Anterior cingulate cortex (tissue), 58 donors: ENCODE measurements at regions not wholly inside any gene's neighbourhood (a gene's known extent, or its start where the extent isn't known, plus 50 kb on each side); places are given as distances from the start of the nearest gene placed in this dataset.
"Not testable (repeated sequence)": the region's sequence is repeated elsewhere in the genome, so short reads cannot be mapped to it uniquely, and the experiment has no call there.

ENCODE experiments used
- DNase-seq, 58 donors: peaks; one replicate each; lab custom pipeline; 2025; lab: John Stamatoyannopoulos, UW

GRCh38 chr6:145562771-145563615 is 172.3 kb downstream of the EPM2A start:
- DNase-seq, result no peak

- no peak for DNase-seq
Observed at GRCh38 chr6:145564553-145564952, 170.8 kb downstream of the EPM2A start.

- DNase-seq, result no peak
Observed at GRCh38 chr6:145567684-145568252, 167.6 kb downstream of the EPM2A start.

- DNase-seq, result no peak
Observed at GRCh38 chr6:145569140-145569539, 166.2 kb downstream of the EPM2A start.

GRCh38 chr6:145570336-145570735 is 165.0 kb downstream of the EPM2A start:
- not testable (repeated sequence) for DNase-seq

- DNase-seq, result not testable (repeated sequence)
Observed at GRCh38 chr6:145574269-145574668, 161.1 kb downstream of the EPM2A start.
